Activated T-helper 17 cell treated with anti-CD3 and anti-CD28 coated beads, Interleukin-2, amount 50 U/mL, for 72 hours (primary cell): ENCODE measurements at regions not wholly inside any gene's neighbourhood (a gene's known extent, or its start where the extent isn't known, plus 50 kb on each side); places are given as distances from the start of the nearest gene placed in this dataset.
"Not testable (repeated sequence)": the region's sequence is repeated elsewhere in the genome, so short reads cannot be mapped to it uniquely, and the experiment has no call there.

Experiments used
- ATAC-seq: fragments of 150-1000 bp; cut with Tn5 transposase; replicated peaks from 2 replicates; pipeline ENCODE4 v1.10.0; 2021; ENCODE audit warnings: mild to moderate bottlenecking, moderate library complexity
- H3K27ac Mint-ChIP-seq: one replicate; pipeline ENCODE4 v1.8.0; 2022; ENCODE audit warnings: mixed read lengths
- H3K27me3 Mint-ChIP-seq: one replicate; pipeline ENCODE4 v1.8.0; 2022; ENCODE audit warnings: mixed read lengths
- H3K36me3 Mint-ChIP-seq: one replicate; pipeline ENCODE4 v1.8.0; 2022; ENCODE audit warnings: low read depth, mild to moderate bottlenecking, mixed read lengths
- H3K4me1 Mint-ChIP-seq: one replicate; pipeline ENCODE4 v1.8.0; 2022; ENCODE audit warnings: mixed read lengths
- H3K4me3 Mint-ChIP-seq: one replicate; pipeline ENCODE4 v1.8.0; 2022; ENCODE audit warnings: mild to moderate bottlenecking, mixed read lengths
- H3K9me3 Mint-ChIP-seq: one replicate; pipeline ENCODE4 v1.8.0; 2022; ENCODE audit warnings: mixed read lengths

DNA sequence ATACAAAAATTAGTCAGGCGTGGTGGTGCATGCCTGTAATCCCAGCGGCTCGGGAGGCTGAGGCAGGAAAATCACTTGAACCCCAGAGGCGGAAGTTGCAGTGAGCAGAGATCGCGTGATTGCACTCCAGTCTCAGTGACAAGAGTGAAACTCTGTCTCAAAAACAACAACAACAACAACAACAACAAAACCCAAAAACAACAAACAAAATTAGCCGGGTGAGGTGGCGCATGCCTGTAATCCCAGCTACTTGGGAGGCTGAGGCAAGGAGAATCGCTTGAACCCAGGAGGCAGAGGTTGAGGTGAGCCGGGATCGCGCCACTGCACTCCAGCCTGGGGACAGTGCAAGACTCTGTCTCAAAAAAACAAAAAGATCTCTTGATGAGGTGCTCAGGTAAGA lies 120.5 kb upstream of the SALL4 start:
- not testable (repeated sequence) for H3K4me1 Mint-ChIP-seq, ATAC-seq, H3K9me3 Mint-ChIP-seq, H3K36me3 Mint-ChIP-seq, H3K4me3 Mint-ChIP-seq, H3K27ac Mint-ChIP-seq, H3K27me3 Mint-ChIP-seq

GRCh38 chr20:51918561-51918960 lies 116.2 kb upstream of the SALL4 start:
- no peak for ATAC-seq
- H3K4me3 Mint-ChIP-seq, result no peak overlapping the region
- no peak overlapping the region for H3K27ac Mint-ChIP-seq
- no peaks in the 10 kb centered on the region for H3K36me3 Mint-ChIP-seq
- H3K9me3 Mint-ChIP-seq, result no peaks in the 10 kb centered on the region
- H3K4me1 Mint-ChIP-seq, result no peaks in the 10 kb centered on the region
- no peaks in the 10 kb centered on the region for H3K27me3 Mint-ChIP-seq

- ATAC-seq, result no peak
- no peaks in the 10 kb centered on the region for H3K4me1 Mint-ChIP-seq
- no peak overlapping the region for H3K27ac Mint-ChIP-seq
- no peaks in the 10 kb centered on the region for H3K36me3 Mint-ChIP-seq
- H3K27me3 Mint-ChIP-seq, result peaks cover under 1% of the 10 kb centered on the region
- H3K4me3 Mint-ChIP-seq, result no peak overlapping the region
- H3K9me3 Mint-ChIP-seq, result no peaks in the 10 kb centered on the region
Observed at GRCh38 chr20:51917886-51918535, 115.7 kb upstream of the SALL4 start.

- ATAC-seq, result no peak
- Mint-ChIP-seq H3K27ac (no peak overlapping the region), H3K36me3 (no peaks in the 10 kb centered on the region), H3K9me3 (no peaks in the 10 kb centered on the region), H3K4me3 (no peak overlapping the region), H3K27me3 (peaks cover 8% of the 10 kb centered on the region), H3K4me1 (no peaks in the 10 kb centered on the region)
Observed at GRCh38 chr20:51916244-51916643, 113.9 kb upstream of the SALL4 start.

- Mint-ChIP-seq H3K4me3 (no peak overlapping the region), H3K9me3 (no peaks in the 10 kb centered on the region), H3K27ac (no peak overlapping the region), H3K36me3 (no peaks in the 10 kb centered on the region), H3K27me3 (peaks cover 8% of the 10 kb centered on the region), H3K4me1 (no peaks in the 10 kb centered on the region)
- ATAC-seq, result no peak
Observed at GRCh38 chr20:51914758-51915157, 112.4 kb upstream of the SALL4 start.

GRCh38 chr20:51910321-51911050 lies 108.2 kb upstream of the SALL4 start:
- no peaks in the 10 kb centered on the region for H3K9me3 Mint-ChIP-seq
- no peaks in the 10 kb centered on the region for H3K36me3 Mint-ChIP-seq

DNA sequence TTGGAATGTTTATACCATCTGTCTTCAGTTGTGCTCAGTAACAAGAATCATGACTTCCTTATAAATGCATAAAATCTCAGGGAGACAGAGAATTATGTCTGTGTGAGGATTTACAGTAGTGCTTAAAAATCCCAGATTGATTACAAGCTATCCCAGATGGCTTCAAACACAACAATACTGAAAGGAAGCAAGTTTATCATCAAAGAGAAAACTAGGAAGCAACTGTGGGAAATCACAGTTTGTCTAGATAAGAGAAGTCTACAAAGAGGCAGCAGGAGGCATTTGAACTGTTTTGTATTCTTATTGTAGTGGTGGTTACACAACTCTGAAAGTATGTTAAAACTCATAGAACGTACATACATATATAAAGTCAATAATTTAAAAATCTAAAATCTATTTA lies 104.4 kb upstream of the SALL4 start:
- no peaks in the 10 kb centered on the region for H3K36me3 Mint-ChIP-seq
- H3K27ac Mint-ChIP-seq, result no peak overlapping the region
- no peaks in the 10 kb centered on the region for H3K4me1 Mint-ChIP-seq
- no peak overlapping the region for H3K4me3 Mint-ChIP-seq
- ATAC-seq, result no peak
- no peaks in the 10 kb centered on the region for H3K9me3 Mint-ChIP-seq
- peaks cover 13% of the 10 kb centered on the region for H3K27me3 Mint-ChIP-seq

More at GRCh38 chr20:51910321-51911050, 108.2 kb upstream of the SALL4 start:
- no peak for ATAC-seq
- H3K27me3 Mint-ChIP-seq, result peaks cover 16% of the 10 kb centered on the region
- no peak overlapping the region for H3K4me3 Mint-ChIP-seq
- no peak overlapping the region for H3K27ac Mint-ChIP-seq
- H3K4me1 Mint-ChIP-seq, result no peaks in the 10 kb centered on the region

GRCh38 chr20:51906049-51906448 lies 103.7 kb upstream of the SALL4 start:
- no peak for ATAC-seq
- Mint-ChIP-seq H3K27ac (no peak overlapping the region), H3K36me3 (no peaks in the 10 kb centered on the region), H3K27me3 (peaks cover 13% of the 10 kb centered on the region), H3K4me1 (no peaks in the 10 kb centered on the region), H3K9me3 (no peaks in the 10 kb centered on the region), H3K4me3 (no peak overlapping the region)

DNA sequence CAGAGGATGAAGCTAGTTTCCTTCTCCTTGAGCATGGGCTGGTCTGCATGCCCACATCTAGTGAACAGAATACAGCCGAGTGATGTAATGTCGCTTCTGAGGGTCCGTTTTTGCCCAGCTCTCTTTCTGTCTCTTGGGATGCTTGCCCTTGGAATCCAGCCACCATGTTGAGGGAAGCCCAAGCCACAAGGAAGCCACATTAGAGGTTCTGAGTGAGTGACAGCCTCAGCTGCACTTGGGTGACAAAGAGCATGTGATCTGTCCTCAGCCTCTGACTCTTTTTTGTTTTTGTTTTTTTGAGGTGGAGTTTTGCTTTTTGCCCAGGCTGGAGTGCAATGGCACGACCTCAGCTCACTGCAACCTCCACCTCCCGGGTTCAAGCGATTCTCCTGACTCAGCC lies 100.6 kb upstream of the SALL4 start:
- Mint-ChIP-seq H3K4me3 (no peak overlapping the region), H3K36me3 (no peaks in the 10 kb centered on the region), H3K27ac (no peak overlapping the region), H3K27me3 (peaks cover 13% of the 10 kb centered on the region), H3K9me3 (no peaks in the 10 kb centered on the region), H3K4me1 (no peaks in the 10 kb centered on the region)
- no peak for ATAC-seq

- Mint-ChIP-seq H3K27ac (no peak overlapping the region), H3K9me3 (no peaks in the 10 kb centered on the region), H3K36me3 (no peaks in the 10 kb centered on the region), H3K4me1 (no peaks in the 10 kb centered on the region), H3K27me3 (peaks cover 8% of the 10 kb centered on the region), H3K4me3 (no peak overlapping the region)
- ATAC-seq, result no peak
Observed at GRCh38 chr20:51900443-51900842, 98.1 kb upstream of the SALL4 start.

- no peak for ATAC-seq
- peaks cover 8% of the 10 kb centered on the region for H3K27me3 Mint-ChIP-seq
- no peaks in the 10 kb centered on the region for H3K9me3 Mint-ChIP-seq
- no peaks in the 10 kb centered on the region for H3K4me1 Mint-ChIP-seq
- no peak overlapping the region for H3K27ac Mint-ChIP-seq
- no peaks in the 10 kb centered on the region for H3K36me3 Mint-ChIP-seq
- H3K4me3 Mint-ChIP-seq, result no peak overlapping the region
Observed at GRCh38 chr20:51899674-51900073, 97.4 kb upstream of the SALL4 start.

- ATAC-seq, result no peak
- no peaks in the 10 kb centered on the region for H3K36me3 Mint-ChIP-seq
- no peaks in the 10 kb centered on the region for H3K9me3 Mint-ChIP-seq
- H3K27ac Mint-ChIP-seq, result no peak overlapping the region
- no peaks in the 10 kb centered on the region for H3K4me1 Mint-ChIP-seq
- no peak overlapping the region for H3K4me3 Mint-ChIP-seq
- H3K27me3 Mint-ChIP-seq, result peaks cover 3% of the 10 kb centered on the region
Observed at GRCh38 chr20:51898788-51899187, 96.5 kb upstream of the SALL4 start.

- no peaks in the 10 kb centered on the region for H3K36me3 Mint-ChIP-seq
- no peaks in the 10 kb centered on the region for H3K9me3 Mint-ChIP-seq
- H3K4me3 Mint-ChIP-seq, result no peak overlapping the region
- H3K27me3 Mint-ChIP-seq, result peaks cover under 1% of the 10 kb centered on the region
- no peaks in the 10 kb centered on the region for H3K4me1 Mint-ChIP-seq
- ATAC-seq, result no peak
- H3K27ac Mint-ChIP-seq, result no peak overlapping the region
Observed at GRCh38 chr20:51894619-51895018, 92.3 kb upstream of the SALL4 start.

DNA sequence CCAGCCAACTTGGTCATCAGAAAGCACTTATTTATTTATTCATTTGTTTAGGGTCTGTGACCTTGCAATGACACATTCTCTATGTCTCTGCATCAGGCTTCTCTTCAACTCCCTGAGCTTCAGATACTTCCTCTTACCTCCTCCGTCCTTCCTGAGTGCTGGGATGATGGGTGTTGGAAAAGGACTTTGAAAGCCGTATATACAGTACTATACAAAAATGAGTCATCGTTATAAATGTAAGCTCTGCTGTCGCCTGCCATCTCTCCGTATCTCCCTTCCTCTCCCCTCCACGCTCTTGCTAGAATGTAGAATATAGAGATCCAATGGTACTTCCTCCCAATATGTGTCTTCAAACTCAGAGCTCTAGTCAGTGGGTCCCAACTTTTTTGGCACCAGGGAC lies 91.9 kb upstream of the SALL4 start:
- Mint-ChIP-seq H3K27ac (no peak overlapping the region), H3K4me1 (no peaks in the 10 kb centered on the region), H3K9me3 (no peaks in the 10 kb centered on the region), H3K4me3 (no peak overlapping the region), H3K27me3 (no peaks in the 10 kb centered on the region), H3K36me3 (no peaks in the 10 kb centered on the region)
- ATAC-seq, result no peak

- H3K4me3 Mint-ChIP-seq, result no peak overlapping the region
- no peak for ATAC-seq
- no peaks in the 10 kb centered on the region for H3K4me1 Mint-ChIP-seq
- no peaks in the 10 kb centered on the region for H3K36me3 Mint-ChIP-seq
- H3K9me3 Mint-ChIP-seq, result no peaks in the 10 kb centered on the region
- H3K27ac Mint-ChIP-seq, result no peak overlapping the region
- H3K27me3 Mint-ChIP-seq, result no peaks in the 10 kb centered on the region
Observed at GRCh38 chr20:51893723-51894122, 91.4 kb upstream of the SALL4 start.
